ENCODE measurements at regions not wholly inside any gene's neighbourhood (a gene's known extent, or its start where the extent isn't known, plus 50 kb on each side); places are given as distances from the start of the nearest gene placed in this dataset.

DNA sequence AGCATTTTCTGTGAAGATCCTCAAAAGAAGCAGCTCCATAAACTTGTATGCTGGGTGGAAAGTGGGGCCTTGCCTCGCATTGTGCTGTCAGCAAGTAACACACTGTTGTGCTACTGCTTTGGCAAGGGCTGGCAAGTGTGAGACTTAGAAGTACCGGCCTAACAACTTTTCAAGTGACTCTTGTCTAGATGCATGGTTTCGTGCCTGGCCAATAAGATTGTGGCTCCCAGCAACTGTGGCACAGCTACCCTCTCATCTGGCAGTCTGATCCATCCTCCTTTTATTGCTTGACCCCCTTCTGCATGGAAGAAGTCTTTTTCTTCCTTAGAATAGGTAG lies 79.4 kb upstream of the VEPH1 start:
- peaks cover 3 to 9% (median 8%) of the 10 kb centered on the region in 3 experiments for H3K36me3 Mint-ChIP-seq (ENCODE audit: insufficient read depth in 1 of 3, low read depth in 3 of 3)

More for the DNA sequence above, 79.4 kb upstream of the VEPH1 start:
- no CpG with 5 or more reads among the region's 3 CpGs for WGBS (ENCODE audit: extremely low coverage, insufficient read length, low lambda C conversion rate)
- H3K9me3 Mint-ChIP-seq = peaks cover 9 to 14% of the 10 kb centered on the region in 2 experiments
- H3T11ph ChIP-seq (ENCODE audit: low read length) = no peak overlapping the region
- no peak overlapping the region for H3K4me2 ChIP-seq (ENCODE audit: insufficient read depth, insufficient read length, low read length)
- no peak overlapping the region for H2BK15ac ChIP-seq (ENCODE audit: low read depth, low read length)
- H3K9ac ChIP-seq (ENCODE audit: extremely low read depth, insufficient read length, low read length) = no peak overlapping the region
- H3K23me2 ChIP-seq (ENCODE audit: insufficient read length, low read depth, low read length, poor library complexity, severe bottlenecking) = no peaks in the 10 kb centered on the region
- no peaks in the 10 kb centered on the region for H3K4me1 ChIP-seq (ENCODE audit: insufficient read depth, low read length)
- H4K91ac ChIP-seq (ENCODE audit: insufficient read length, low read depth, low read length) = no peak overlapping the region
- no peak overlapping the region for H4K5ac ChIP-seq (ENCODE audit: insufficient read length, low read depth, low read length)
- no peak overlapping the region for H2BK20ac ChIP-seq (ENCODE audit: low read depth, low read length, poor library complexity, severe bottlenecking)
- H3K9me3 ChIP-seq (ENCODE audit: control insufficient read depth, low read depth, low read length) = no peaks in the 10 kb centered on the region
- H3K79me2 ChIP-seq (ENCODE audit: insufficient read depth, low read length) = no peaks in the 10 kb centered on the region
- peaks cover 0 to 2% of the 10 kb centered on the region in 2 experiments; a peak in 2 of 4 replicates for H3K4me1 Mint-ChIP-seq
- peaks cover 2% of the 10 kb centered on the region; the same call in 1 of the 2 replicates for H3K27me3 Mint-ChIP-seq (ENCODE audit: low read depth)
- DNase-seq = no peak
- no peaks in the 10 kb centered on the region for H3K27me3 ChIP-seq (ENCODE audit: insufficient read depth, low read length)
- no peak overlapping the region for H2BK5ac ChIP-seq (ENCODE audit: insufficient read length, low read length)
- H2BK120ac ChIP-seq (ENCODE audit: low read depth, low read length, poor library complexity, severe bottlenecking) = no peak overlapping the region
- no peak overlapping the region for H2BK12ac ChIP-seq (ENCODE audit: insufficient read length, low read depth, low read length)
- no peak overlapping the region for H3K4me3 Mint-ChIP-seq
- no peaks in the 10 kb centered on the region for H3K79me1 ChIP-seq (ENCODE audit: insufficient read depth, low read depth, low read length, poor library complexity, severe bottlenecking)
- no peak overlapping the region for H3K18ac ChIP-seq (ENCODE audit: insufficient read length, low read depth, low read length)
- H2AK5ac ChIP-seq (ENCODE audit: insufficient read length, low read length) = no peak overlapping the region
- no peak overlapping the region for H2AFZ ChIP-seq (ENCODE audit: low read length)
- no peak overlapping the region for H3K27ac Mint-ChIP-seq
- H3K27ac ChIP-seq (ENCODE audit: insufficient read length, low read depth, low read length) = no peak overlapping the region
- H3K23ac ChIP-seq (ENCODE audit: insufficient read length, low read depth, low read length) = no peak overlapping the region
- H4K20me1 ChIP-seq (ENCODE audit: control insufficient read depth, insufficient read depth, insufficient read length) = no peaks in the 10 kb centered on the region
- TF ChIP-seq, protein P1, sequence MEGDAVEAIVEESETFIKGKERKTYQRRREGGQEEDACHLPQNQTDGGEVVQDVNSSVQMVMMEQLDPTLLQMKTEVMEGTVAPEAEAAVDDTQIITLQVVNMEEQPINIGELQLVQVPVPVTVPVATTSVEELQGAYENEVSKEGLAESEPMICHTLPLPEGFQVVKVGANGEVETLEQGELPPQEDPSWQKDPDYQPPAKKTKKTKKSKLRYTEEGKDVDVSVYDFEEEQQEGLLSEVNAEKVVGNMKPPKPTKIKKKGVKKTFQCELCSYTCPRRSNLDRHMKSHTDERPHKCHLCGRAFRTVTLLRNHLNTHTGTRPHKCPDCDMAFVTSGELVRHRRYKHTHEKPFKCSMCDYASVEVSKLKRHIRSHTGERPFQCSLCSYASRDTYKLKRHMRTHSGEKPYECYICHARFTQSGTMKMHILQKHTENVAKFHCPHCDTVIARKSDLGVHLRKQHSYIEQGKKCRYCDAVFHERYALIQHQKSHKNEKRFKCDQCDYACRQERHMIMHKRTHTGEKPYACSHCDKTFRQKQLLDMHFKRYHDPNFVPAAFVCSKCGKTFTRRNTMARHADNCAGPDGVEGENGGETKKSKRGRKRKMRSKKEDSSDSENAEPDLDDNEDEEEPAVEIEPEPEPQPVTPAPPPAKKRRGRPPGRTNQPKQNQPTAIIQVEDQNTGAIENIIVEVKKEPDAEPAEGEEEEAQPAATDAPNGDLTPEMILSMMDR (conservative IDR thresholded peaks at IDR 0.05) = no peak
- no peak overlapping the region for H3K4ac ChIP-seq (ENCODE audit: low read depth, low read length)
- H4K8ac ChIP-seq (replicated peaks; ENCODE audit: insufficient read length, low read depth, low read length) = no peak overlapping the region
- no peak overlapping the region for H3K14ac ChIP-seq (ENCODE audit: insufficient read depth, low read length)
- no peak overlapping the region for H3K56ac ChIP-seq (ENCODE audit: insufficient read length, low read depth, low read length)

All from H9 (cell line).